Heart left ventricle (tissue), 16 donors: ENCODE measurements at regions not wholly inside any gene's neighbourhood (a gene's known extent, or its start where the extent isn't known, plus 50 kb on each side); places are given as distances from the start of the nearest gene placed in this dataset.
"Not testable (repeated sequence)": the region's sequence is repeated elsewhere in the genome, so short reads cannot be mapped to it uniquely, and the experiment has no call there.

ENCODE experiments used
- ATAC-seq, 4 donors: fragments of 200-7000 bp; cut with Tn5 transposase; one replicate each; pipeline ENCODE4 v1.9.1; 2020 to 2022; ENCODE audit warnings: moderate library complexity in 4 of 4, mild to moderate bottlenecking in 3 of 4, moderate number of reproducible peaks in 1 of 4
- DNase-seq, 5 donors: peaks; one replicate each; pipeline ENCODE4 v3.0.0-alpha.2; 2020
- H3K27ac ChIP-seq, 12 donors: fragments of 200-600 bp; sonication (generic) in 4 of 12; one replicate each; pipeline versions ENCODE4 v1.5.0 to v1.8.0; 2016 to 2022; ENCODE audit warnings: mild to moderate bottlenecking in 2 of 12
- H3K27me3 ChIP-seq, 9 donors: fragments of 200-600 bp; sonication (generic) in 2 of 9; one replicate each; pipeline versions ENCODE4 v1.5.1 to v1.8.0; 2016 to 2022; ENCODE audit warnings: mild to moderate bottlenecking in 3 of 9
- H3K36me3 ChIP-seq, 9 donors: fragments of 200-600 bp; sonication (generic) in 2 of 9; one replicate each; pipeline versions ENCODE4 v1.5.0 to v1.8.0; 2018 to 2022; ENCODE audit warnings: mild to moderate bottlenecking in 2 of 9
- H3K4me1 ChIP-seq, 12 donors: fragments of 200-600 bp; sonication (generic) in 4 of 12; one replicate each; pipeline versions ENCODE4 v1.5.0 to v1.8.0; 2016 to 2022; ENCODE audit warnings: mild to moderate bottlenecking in 3 of 12
- H3K4me3 ChIP-seq, 12 donors: fragments of 200-600 bp; sonication (generic) in 4 of 12; one replicate each; pipeline versions ENCODE4 v1.5.0 to v1.8.0; 2017 to 2022; ENCODE audit warnings: mild to moderate bottlenecking in 9 of 12, moderate library complexity in 4 of 12
- H3K9me3 ChIP-seq, 12 donors: fragments of 200-600 bp; sonication (generic) in 4 of 12; one replicate each; pipeline versions ENCODE4 v1.5.0 to v1.8.0; 2016 to 2022; ENCODE audit warnings: mild to moderate bottlenecking in 1 of 12
- CTCF ChIP-seq, 12 donors: fragments of 200-600 bp; sonication (generic) in 4 of 12; IDR thresholded peaks; one replicate each; pipeline versions ENCODE4 v1.5.0 to v1.8.0; 2018 to 2022; ENCODE audit warnings: antibody characterized with exemption in 12 of 12, mild to moderate bottlenecking in 5 of 12
- POLR2A ChIP-seq, 2 donors: fragments of 450-650 bp; IDR thresholded peaks; one replicate each; pipeline ENCODE4 v1.6.1; 2017; ENCODE audit warnings: antibody characterized with exemption in 2 of 2, mild to moderate bottlenecking in 2 of 2, moderate library complexity in 2 of 2
- WGBS, 4 donors: extraction: QIAGEN DNeasy Blood & Tissue Kit in 2 of 4; methylation state at CpG; one replicate each; pipeline versions ENCODE4 v1.1.5 to v1.1.7; 2013 to 2018; 5-methylcytosine and 5-hydroxymethylcytosine counted together
- intact Hi-C, 10 donors: fragments of 100-400 bp; cut with DNase I; formaldehyde crosslinking; loops; one replicate each; pipeline versions ENCODE4 v1.11.1 to v1.14.2; 2022
- donor health status: ischemic (EF 13 %, LVEDD 7.1; RV severe dilation, severe dysfunction).
- donor health status: healthy with polysubstance abuse.
- donor health status: DM: no; HTN: yes; CAD: no.
- donor health status: DM: no; HTN: no; CAD: no.
- donor health status: ischemic (EF 25% LVEDD 6.9; RV normal size, moderate dysfunction).
- donor health status: ischemic (EF 25% LVEDD 5.7; RV mildly dilated, moderate dysfunction).
- donor health status: healthy.
- donor health status: DM: yes; HTN: yes; CAD: no.
- donor health status: ischemic (EF 35%, LVEDD 5.7; RV mildly dilated, moderate dysfunction).
- donor health status: nonischemic (EF 11% LVEDD 7.7; RV severe dilation, severe dysfunction).
- donor health status: DM: yes; HTN: yes; CAD: no.
- donor health status: PGD.
- donor health status: ischemic (EF 29% LVEDD 5.4; RV normal size, mild dysfunction).
- donor health status: nonischemic (EF 23%, LVEDD 6.1; RV moderate dilation, normal function).

GRCh38 chr1:161427733-161428516 lies 60.2 kb upstream of the CFAP126 start:
- intact Hi-C loops, result no loop called here
- H3K9me3 ChIP-seq, result no peaks in the 10 kb centered on the region
- H3K27me3 ChIP-seq, result peaks cover 0 to 42% (median 14%) of the 10 kb centered on the region in 9 donors
- WGBS, 4 donors, result 21 to 36% (median 31%) methylated on average over 18 of the region's 18 CpGs
- no peak for DNase-seq
- no peaks in the 10 kb centered on the region for H3K36me3 ChIP-seq
- H3K4me1 ChIP-seq, result peaks cover 0 to 3% (median 0%) of the 10 kb centered on the region in 12 donors
- H3K27ac ChIP-seq, result no peak overlapping the region
- no peak overlapping the region for H3K4me3 ChIP-seq
- TF ChIP-seq POLR2A (IDR thresholded peaks at IDR 0.05), result no peak
- no peak for TF ChIP-seq CTCF (IDR thresholded peaks at IDR 0.05)
- no peak for ATAC-seq

GRCh38 chr1:161422914-161423313 lies 55.2 kb upstream of the CFAP126 start:
- ATAC-seq, H3K27ac ChIP-seq, intact Hi-C loops, H3K4me1 ChIP-seq, DNase-seq, H3K9me3 ChIP-seq, H3K36me3 ChIP-seq, H3K4me3 ChIP-seq: not testable (repeated sequence)
- 81 to 83% methylated on average over 24 to 25 of the region's 33 CpGs; no CpG with 5 or more reads in 2 of the 4 donors for WGBS, 4 donors
- H3K27me3 ChIP-seq, result peaks cover 0 to 20% (median 8%) of the 10 kb centered on the region in 9 donors

DNA sequence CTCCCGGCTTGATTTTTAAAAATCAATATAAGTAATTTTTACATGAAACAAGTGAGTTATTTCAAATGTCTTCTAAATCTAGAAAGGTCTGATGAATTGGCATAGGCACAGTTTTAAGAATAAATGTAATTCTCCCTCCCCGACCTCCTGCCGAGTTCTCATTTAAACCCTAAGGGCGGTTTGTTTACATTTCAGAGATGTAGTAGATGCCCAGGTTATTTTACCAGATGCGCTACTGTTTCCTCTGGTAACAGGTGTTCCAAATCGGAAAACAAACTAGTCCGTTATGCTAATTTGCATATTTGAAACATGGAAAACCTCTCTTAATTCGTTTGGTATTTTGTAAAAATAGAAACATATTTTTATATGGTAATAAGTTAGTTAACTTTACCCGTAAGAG lies 53.8 kb upstream of the CFAP126 start:
- H3K27me3 ChIP-seq, result peaks cover 0 to 6% (median 2%) of the 10 kb centered on the region in 9 donors
- H3K27ac ChIP-seq, result no peak overlapping the region
- no peaks in the 10 kb centered on the region for H3K36me3 ChIP-seq
- peak overlapping the region in 3 of 12 donors; percentile 5 to 26 (median 19) for H3K4me3 ChIP-seq
- H3K4me1 ChIP-seq, result peaks cover 0 to 6% (median 0%) of the 10 kb centered on the region in 12 donors
- intact Hi-C loops, result no loop called here
- H3K9me3 ChIP-seq, result no peaks in the 10 kb centered on the region
- DNase-seq (no peak), ATAC-seq (no peak)
- WGBS, 4 donors, result 53 to 76% (median 62%) methylated on average over 9 of the region's 9 CpGs
- TF ChIP-seq CTCF (IDR thresholded peaks at IDR 0.05), result no peak
- no peak for TF ChIP-seq POLR2A (IDR thresholded peaks at IDR 0.05)

DNA sequence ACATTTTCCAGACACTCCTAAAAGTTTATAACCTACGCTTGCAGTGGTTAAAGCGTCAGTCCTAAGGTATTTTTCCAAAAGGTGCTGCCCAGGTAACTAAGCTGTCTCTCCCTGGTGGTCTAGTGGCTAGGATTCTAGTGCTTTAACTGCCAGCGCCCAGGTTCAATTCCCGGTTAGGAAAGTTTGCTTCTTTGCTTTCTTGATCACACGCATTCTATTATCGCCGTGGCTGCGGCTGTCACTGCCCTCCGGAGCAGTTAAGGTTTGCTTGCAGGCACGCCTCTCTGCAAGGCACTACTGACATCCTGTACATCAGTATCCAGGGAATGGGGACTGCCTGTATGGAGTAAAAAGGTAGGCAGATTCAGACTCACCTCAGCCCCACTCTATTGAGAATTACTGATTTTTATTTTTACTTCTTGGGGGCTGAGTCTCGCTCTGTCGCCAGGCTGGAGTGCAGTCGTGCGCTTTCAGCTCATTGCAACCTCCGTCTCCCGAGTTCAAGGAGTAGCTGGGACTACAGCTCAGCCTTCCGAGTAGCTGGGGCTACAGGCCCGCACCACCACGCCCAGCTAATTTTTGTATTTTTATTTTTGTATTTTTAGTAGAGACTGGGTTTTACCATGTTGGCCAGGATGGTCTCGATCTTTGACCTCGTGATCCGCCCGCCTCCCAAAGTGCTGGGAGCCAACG lies 53.2 kb upstream of the CFAP126 start:
- no peak for ATAC-seq
- Histone ChIP-seq H3K27me3 (peaks cover 0 to 3% (median 0%) of the 10 kb centered on the region in 9 donors), H3K36me3 (no peaks in the 10 kb centered on the region), H3K9me3 (no peaks in the 10 kb centered on the region), H3K4me3 (no peak overlapping the region), H3K27ac (no peak overlapping the region), H3K4me1 (peaks cover 0 to 6% (median 0%) of the 10 kb centered on the region in 12 donors)
- intact Hi-C loops, result no loop called here
- DNase-seq, result no peak
- WGBS, 4 donors, result 69 to 83% (median 81%) methylated on average over 24 of the region's 24 CpGs
- TF ChIP-seq CTCF (IDR thresholded peaks at IDR 0.05), result no peak
- TF ChIP-seq POLR2A (IDR thresholded peaks at IDR 0.05), result no peak

GRCh38 chr1:161417536-161417935 lies 49.9 kb upstream of the CFAP126 start:
- H3K9me3 ChIP-seq, ATAC-seq, H3K27me3 ChIP-seq, intact Hi-C loops, H3K4me3 ChIP-seq, DNase-seq, H3K36me3 ChIP-seq, H3K4me1 ChIP-seq, H3K27ac ChIP-seq: not testable (repeated sequence)
- WGBS, 4 donors, result 82 to 97% (median 95%) methylated on average over 4 of the region's 4 CpGs
